Ascending aorta (tissue), 2 donors: ENCODE measurements at regions not wholly inside any gene's neighbourhood (a gene's known extent, or its start where the extent isn't known, plus 50 kb on each side); places are given as distances from the start of the nearest gene placed in this dataset.

Experiments used
- DNase-seq, 2 donors: peaks; one replicate each; pipeline ENCODE4 v3.0.0-alpha.2; 2019; ENCODE audit warnings: low spot score in 2 of 2
- H3K27ac ChIP-seq, 2 donors: fragments of 200-600 bp; sonication (generic); one replicate each; pipeline ENCODE4 v1.5.1; 2016 to 2017; ENCODE audit warnings: mild to moderate bottlenecking in 1 of 2
- H3K27me3 ChIP-seq: fragments of 200-600 bp; sonication (generic); one replicate; pipeline ENCODE4 v1.5.1; 2017
- H3K36me3 ChIP-seq, 2 donors: fragments of 200-600 bp; sonication (generic); one replicate each; pipeline ENCODE4 v1.5.1; 2016
- H3K4me1 ChIP-seq, 2 donors: fragments of 200-600 bp; sonication (generic); one replicate each; pipeline ENCODE4 v1.5.1; 2016 to 2017; ENCODE audit warnings: mild to moderate bottlenecking in 1 of 2
- H3K4me3 ChIP-seq, 2 donors: fragments of 200-600 bp; sonication (generic); one replicate each; pipeline ENCODE4 v1.5.1; 2016 to 2017; ENCODE audit warnings: mild to moderate bottlenecking in 1 of 2
- H3K9me3 ChIP-seq, 2 donors: fragments of 200-600 bp; sonication (generic); one replicate each; pipeline ENCODE4 v1.5.1; 2016
- intact Hi-C: fragments of 100-400 bp; cut with DNase I; formaldehyde crosslinking; loops from one replicate; pipeline ENCODE4 v1.15.1; 2023
- TF ChIP-seq, protein P1 (sequence below), 3 experiments: fragments of 200-600 bp in 2 of 3; fragments of 450-650 bp in 1 of 3; sonication (generic) in 2 of 3; IDR thresholded peaks; one replicate each; pipeline ENCODE4 v1.5.1; 2016 to 2019; ENCODE audit warnings: antibody characterized with exemption in 3 of 3, mild to moderate bottlenecking in 1 of 3, moderate library complexity in 1 of 3

DNA sequence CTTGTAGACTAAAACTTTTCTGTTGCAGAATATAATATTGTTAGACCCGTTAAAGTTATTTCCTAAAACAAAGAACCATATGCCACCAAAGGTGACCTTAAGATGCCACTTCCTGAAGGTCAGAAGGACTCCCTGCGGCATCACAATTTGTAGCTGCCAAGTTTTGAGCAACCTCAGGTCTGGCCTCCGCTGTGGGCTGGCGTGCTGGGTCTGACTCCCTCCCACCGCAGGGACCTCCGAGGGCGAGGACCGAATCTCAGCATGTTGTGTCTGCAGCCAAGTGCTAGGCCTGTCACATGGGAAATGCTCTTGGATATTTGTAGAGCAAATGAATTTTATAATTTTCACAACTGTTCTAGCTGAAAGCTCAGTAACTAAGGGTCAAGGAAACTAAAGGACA, 285.9 kb downstream of the NDUFA10 start:
- intact Hi-C loops, result no loop called here
- H3K27ac ChIP-seq, result no peak overlapping the region
- no peaks in the 10 kb centered on the region for H3K27me3 ChIP-seq
- H3K36me3 ChIP-seq, result no peaks in the 10 kb centered on the region
- H3K9me3 ChIP-seq, result no peaks in the 10 kb centered on the region
- H3K4me1 ChIP-seq, result no peaks in the 10 kb centered on the region
- H3K4me3 ChIP-seq, result no peak overlapping the region
- no peak for DNase-seq
- TF ChIP-seq, protein P1, sequence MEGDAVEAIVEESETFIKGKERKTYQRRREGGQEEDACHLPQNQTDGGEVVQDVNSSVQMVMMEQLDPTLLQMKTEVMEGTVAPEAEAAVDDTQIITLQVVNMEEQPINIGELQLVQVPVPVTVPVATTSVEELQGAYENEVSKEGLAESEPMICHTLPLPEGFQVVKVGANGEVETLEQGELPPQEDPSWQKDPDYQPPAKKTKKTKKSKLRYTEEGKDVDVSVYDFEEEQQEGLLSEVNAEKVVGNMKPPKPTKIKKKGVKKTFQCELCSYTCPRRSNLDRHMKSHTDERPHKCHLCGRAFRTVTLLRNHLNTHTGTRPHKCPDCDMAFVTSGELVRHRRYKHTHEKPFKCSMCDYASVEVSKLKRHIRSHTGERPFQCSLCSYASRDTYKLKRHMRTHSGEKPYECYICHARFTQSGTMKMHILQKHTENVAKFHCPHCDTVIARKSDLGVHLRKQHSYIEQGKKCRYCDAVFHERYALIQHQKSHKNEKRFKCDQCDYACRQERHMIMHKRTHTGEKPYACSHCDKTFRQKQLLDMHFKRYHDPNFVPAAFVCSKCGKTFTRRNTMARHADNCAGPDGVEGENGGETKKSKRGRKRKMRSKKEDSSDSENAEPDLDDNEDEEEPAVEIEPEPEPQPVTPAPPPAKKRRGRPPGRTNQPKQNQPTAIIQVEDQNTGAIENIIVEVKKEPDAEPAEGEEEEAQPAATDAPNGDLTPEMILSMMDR (IDR thresholded peaks at IDR 0.05), result no peak

DNA sequence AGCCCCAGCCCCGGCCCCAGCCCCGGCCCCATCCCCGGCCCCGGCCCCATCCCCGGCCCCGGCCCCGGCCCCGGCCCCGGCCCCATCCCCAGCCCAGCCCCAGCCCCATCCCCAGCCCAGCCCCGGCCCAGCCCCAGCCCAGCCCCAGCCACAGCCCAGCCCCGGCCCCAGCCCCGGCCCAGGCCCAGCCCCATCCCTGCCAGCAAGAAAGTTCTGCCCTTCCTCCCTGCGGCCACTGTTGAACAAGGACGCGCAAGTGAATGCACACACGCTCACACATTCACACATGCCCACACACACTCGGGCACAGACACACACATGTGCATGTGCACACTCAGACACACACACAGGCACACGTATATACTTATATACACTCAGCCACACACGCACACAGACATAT, 287.0 kb downstream of the NDUFA10 start:
- Histone ChIP-seq H3K4me1 (no peaks in the 10 kb centered on the region), H3K4me3 (no peak overlapping the region), H3K27me3 (no peaks in the 10 kb centered on the region), H3K27ac (no peak overlapping the region), H3K9me3 (no peaks in the 10 kb centered on the region), H3K36me3 (no peaks in the 10 kb centered on the region)
- intact Hi-C loops, result no loop called here
- TF ChIP-seq, protein P1 (IDR thresholded peaks at IDR 0.05), result no peak
- no peak for DNase-seq

- intact Hi-C loops, result no loop called here
These were observed 288.0 kb downstream of the NDUFA10 start for GRCh38 chr2:239737144-239737463.

GRCh38 chr2:239736358-239737143, 288.6 kb downstream of the NDUFA10 start:
- TF ChIP-seq, protein P1 (IDR thresholded peaks at IDR 0.05), result no peak
- DNase-seq, result no peak
- Histone ChIP-seq H3K4me1 (no peaks in the 10 kb centered on the region), H3K27me3 (no peaks in the 10 kb centered on the region), H3K9me3 (no peaks in the 10 kb centered on the region), H3K27ac (no peak overlapping the region), H3K36me3 (no peaks in the 10 kb centered on the region), H3K4me3 (no peak overlapping the region)
- intact Hi-C loops, result no loop called here

More at GRCh38 chr2:239737144-239737463, 288.0 kb downstream of the NDUFA10 start:
- TF ChIP-seq, protein P1 (IDR thresholded peaks at IDR 0.05), result no peak
- Histone ChIP-seq H3K4me3 (no peak overlapping the region), H3K9me3 (no peaks in the 10 kb centered on the region), H3K27me3 (no peaks in the 10 kb centered on the region), H3K36me3 (no peaks in the 10 kb centered on the region), H3K27ac (no peak overlapping the region), H3K4me1 (no peaks in the 10 kb centered on the region)
- no peak for DNase-seq

DNA sequence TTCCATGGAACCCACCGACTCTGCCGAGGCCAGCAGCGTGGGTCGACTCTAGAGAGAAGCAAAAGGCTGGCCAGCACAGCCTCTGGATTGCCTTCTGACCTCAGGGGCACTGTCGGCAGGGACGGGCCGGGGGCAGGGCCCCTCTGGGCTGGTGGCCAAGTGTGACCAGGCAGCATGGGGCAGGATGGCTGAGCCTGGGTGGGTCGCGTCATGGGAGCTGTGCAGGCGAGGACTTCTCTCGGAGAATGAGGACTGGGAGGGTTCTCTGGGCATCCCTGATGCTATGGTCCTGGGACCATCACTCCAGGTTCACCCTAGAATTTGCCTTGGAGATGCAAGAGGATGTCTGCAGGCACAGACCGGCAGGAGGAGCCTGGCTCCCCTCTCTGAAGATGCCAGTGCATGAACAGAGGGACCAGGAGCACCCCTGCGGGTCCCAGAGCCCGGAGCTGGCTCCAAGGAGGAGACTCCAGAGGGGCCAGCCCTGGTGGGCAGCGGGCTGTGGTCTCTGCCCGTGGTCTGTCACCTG, 289.2 kb downstream of the NDUFA10 start:
- Histone ChIP-seq H3K9me3 (no peaks in the 10 kb centered on the region), H3K27me3 (no peaks in the 10 kb centered on the region), H3K4me3 (no peak overlapping the region), H3K36me3 (no peaks in the 10 kb centered on the region), H3K27ac (no peak overlapping the region), H3K4me1 (no peaks in the 10 kb centered on the region)
- TF ChIP-seq, protein P1 (IDR thresholded peaks at IDR 0.05), result no peak
- no peak for DNase-seq
- intact Hi-C loops, result no loop called here
